Uterus (tissue), 3 donors: ENCODE measurements at regions not wholly inside any gene's neighbourhood (a gene's known extent, or its start where the extent isn't known, plus 50 kb on each side); places are given as distances from the start of the nearest gene placed in this dataset.
"Not testable (repeated sequence)": the region's sequence is repeated elsewhere in the genome, so short reads cannot be mapped to it uniquely, and the experiment has no call there.

ENCODE experiments used
- DNase-seq, 2 donors: peaks; one replicate each; pipeline ENCODE4 v3.0.0-alpha.2; 2019 to 2020
- H3K27ac ChIP-seq, 2 donors: fragments of 200-600 bp; sonication (generic); 1 replicate in 1 of 2; 2 replicates in 1 of 2; pipeline ENCODE4 v1.5.1; 2016 to 2018
- H3K27me3 ChIP-seq, 2 donors: fragments of 200-600 bp; sonication (generic); one replicate each; pipeline ENCODE4 v1.5.1; 2018 to 2019; ENCODE audit warnings: control low read depth in 1 of 2
- H3K36me3 ChIP-seq, 2 donors: fragments of 200-600 bp; sonication (generic); one replicate each; pipeline ENCODE4 v1.5.1; 2019; ENCODE audit warnings: control low read depth in 1 of 2
- H3K4me1 ChIP-seq, 2 donors: fragments of 200-600 bp; sonication (generic); one replicate each; pipeline ENCODE4 v1.5.1; 2018 to 2019; ENCODE audit warnings: control low read depth in 1 of 2
- H3K4me3 ChIP-seq, 2 donors: fragments of 200-600 bp; sonication (generic); 1 replicate in 1 of 2; 2 replicates in 1 of 2; pipeline ENCODE4 v1.5.1; 2018 to 2019; ENCODE audit warnings: mild to moderate bottlenecking in 1 of 2
- H3K9me3 ChIP-seq, 2 donors: fragments of 200-600 bp; sonication (generic); one replicate each; pipeline ENCODE4 v1.5.1; 2019; ENCODE audit warnings: control low read depth in 1 of 2
- POLR2A ChIP-seq, 2 donors: fragments of 450-650 bp; IDR thresholded peaks; one replicate each; pipeline ENCODE4 v1.6.1; 2016; ENCODE audit warnings: antibody characterized with exemption in 2 of 2, mild to moderate bottlenecking in 1 of 2, moderate library complexity in 1 of 2
- intact Hi-C: fragments of 100-400 bp; cut with DNase I; formaldehyde crosslinking; loops from one replicate; pipeline ENCODE4 v1.15.1; 2023; ENCODE audit warnings: low total_unique reads
- TF ChIP-seq, protein P1 (sequence below), 4 experiments: fragments of 200-600 bp in 2 of 4; fragments of 450-650 bp in 2 of 4; sonication (generic) in 2 of 4; IDR thresholded peaks; one replicate each; pipeline ENCODE4 v1.5.1; 2016 to 2019; ENCODE audit warnings: antibody characterized with exemption in 4 of 4, mild to moderate bottlenecking in 2 of 4, moderate library complexity in 1 of 4
- donor health status: DM: yes; HTN: yes; CAD: no.

DNA sequence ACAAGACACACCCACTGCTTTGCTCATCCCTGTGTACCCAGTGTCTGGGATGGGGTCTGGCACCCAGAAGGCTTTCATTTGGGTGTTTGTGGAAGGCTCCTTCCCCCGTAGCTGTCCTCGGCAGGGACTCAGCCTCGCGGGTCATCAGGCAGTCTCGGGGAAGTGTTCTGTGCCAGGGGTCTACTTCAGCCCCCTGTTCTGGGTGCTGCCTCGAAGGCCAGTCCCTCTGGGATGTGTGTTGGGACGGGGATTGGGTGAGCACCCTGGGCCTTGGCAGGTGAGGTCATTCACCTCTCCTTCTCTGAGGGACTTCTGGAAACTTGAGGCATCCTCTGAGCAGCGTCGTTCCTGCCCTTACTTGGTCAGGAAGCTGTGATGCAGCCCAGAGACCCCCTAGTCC, 65.5 kb downstream of the RPUSD4 start:
- intact Hi-C loops: no loop called here

DNA sequence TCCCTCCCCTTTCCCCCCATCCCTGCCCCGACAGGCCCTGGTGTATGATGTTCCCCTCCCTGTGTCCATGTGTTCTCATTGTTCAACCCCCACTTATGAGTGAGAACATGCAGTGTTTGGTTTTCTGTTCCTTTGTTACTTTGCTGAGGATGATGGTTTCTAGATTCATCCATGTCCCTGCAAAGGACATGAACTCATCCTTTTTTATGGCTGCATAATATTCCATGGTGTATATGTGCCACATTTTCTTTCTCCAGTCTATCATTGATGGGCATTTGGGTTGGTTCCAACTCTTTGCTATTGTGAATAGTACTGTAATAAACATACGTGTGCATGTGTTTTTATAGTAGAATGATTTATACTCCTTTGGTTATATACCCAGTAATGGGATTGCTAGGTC, 68.0 kb downstream of the RPUSD4 start:
- intact Hi-C loops, H3K4me3 ChIP-seq, H3K27ac ChIP-seq, DNase-seq, H3K27me3 ChIP-seq, H3K9me3 ChIP-seq, H3K36me3 ChIP-seq: not testable (repeated sequence)
- H3K4me1 ChIP-seq: peaks cover 4 to 15% of the 10 kb centered on the region in 2 donors

More for the DNA sequence above, 65.5 kb downstream of the RPUSD4 start:
- no peak for DNase-seq
- H3K27ac ChIP-seq: no peak overlapping the region
- no peaks in the 10 kb centered on the region for H3K27me3 ChIP-seq
- TF ChIP-seq, protein P1, sequence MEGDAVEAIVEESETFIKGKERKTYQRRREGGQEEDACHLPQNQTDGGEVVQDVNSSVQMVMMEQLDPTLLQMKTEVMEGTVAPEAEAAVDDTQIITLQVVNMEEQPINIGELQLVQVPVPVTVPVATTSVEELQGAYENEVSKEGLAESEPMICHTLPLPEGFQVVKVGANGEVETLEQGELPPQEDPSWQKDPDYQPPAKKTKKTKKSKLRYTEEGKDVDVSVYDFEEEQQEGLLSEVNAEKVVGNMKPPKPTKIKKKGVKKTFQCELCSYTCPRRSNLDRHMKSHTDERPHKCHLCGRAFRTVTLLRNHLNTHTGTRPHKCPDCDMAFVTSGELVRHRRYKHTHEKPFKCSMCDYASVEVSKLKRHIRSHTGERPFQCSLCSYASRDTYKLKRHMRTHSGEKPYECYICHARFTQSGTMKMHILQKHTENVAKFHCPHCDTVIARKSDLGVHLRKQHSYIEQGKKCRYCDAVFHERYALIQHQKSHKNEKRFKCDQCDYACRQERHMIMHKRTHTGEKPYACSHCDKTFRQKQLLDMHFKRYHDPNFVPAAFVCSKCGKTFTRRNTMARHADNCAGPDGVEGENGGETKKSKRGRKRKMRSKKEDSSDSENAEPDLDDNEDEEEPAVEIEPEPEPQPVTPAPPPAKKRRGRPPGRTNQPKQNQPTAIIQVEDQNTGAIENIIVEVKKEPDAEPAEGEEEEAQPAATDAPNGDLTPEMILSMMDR (IDR thresholded peaks at IDR 0.05): no peak
- no peak for TF ChIP-seq POLR2A (IDR thresholded peaks at IDR 0.05)
- peaks cover 4 to 8% of the 10 kb centered on the region in 2 donors for H3K4me1 ChIP-seq
- no peaks in the 10 kb centered on the region for H3K9me3 ChIP-seq
- no peak overlapping the region for H3K4me3 ChIP-seq
- no peaks in the 10 kb centered on the region for H3K36me3 ChIP-seq

DNA sequence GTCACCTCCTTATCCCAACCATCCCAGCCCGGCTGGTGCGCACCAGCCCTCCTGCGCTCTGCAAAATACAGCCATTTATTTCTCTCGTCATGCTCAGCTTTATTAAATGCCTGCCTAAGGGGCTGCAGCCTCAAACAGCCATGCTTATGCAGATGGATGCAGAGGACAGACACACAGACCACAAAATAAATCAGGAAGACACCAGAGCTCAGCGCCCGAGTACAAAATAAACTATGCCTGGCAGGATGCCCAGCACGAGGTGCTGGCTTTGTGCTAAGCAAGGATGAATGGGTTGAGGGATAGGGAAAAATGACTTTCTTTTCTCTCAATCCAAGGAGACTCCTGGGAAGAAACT, 70.5 kb downstream of the RPUSD4 start:
- H3K27ac ChIP-seq: peak overlapping the region; percentile 73 to 89
- H3K36me3 ChIP-seq: no peaks in the 10 kb centered on the region
- peaks cover 16 to 32% of the 10 kb centered on the region in 2 donors for H3K4me1 ChIP-seq
- no peaks in the 10 kb centered on the region for H3K27me3 ChIP-seq
- intact Hi-C loops: no loop called here
- H3K9me3 ChIP-seq: no peaks in the 10 kb centered on the region
- DNase-seq: peak; percentile 75 to 86
- no peak for TF ChIP-seq POLR2A (IDR thresholded peaks at IDR 0.05)
- TF ChIP-seq, protein P1 (IDR thresholded peaks at IDR 0.05): no peak
- no peak overlapping the region for H3K4me3 ChIP-seq

DNA sequence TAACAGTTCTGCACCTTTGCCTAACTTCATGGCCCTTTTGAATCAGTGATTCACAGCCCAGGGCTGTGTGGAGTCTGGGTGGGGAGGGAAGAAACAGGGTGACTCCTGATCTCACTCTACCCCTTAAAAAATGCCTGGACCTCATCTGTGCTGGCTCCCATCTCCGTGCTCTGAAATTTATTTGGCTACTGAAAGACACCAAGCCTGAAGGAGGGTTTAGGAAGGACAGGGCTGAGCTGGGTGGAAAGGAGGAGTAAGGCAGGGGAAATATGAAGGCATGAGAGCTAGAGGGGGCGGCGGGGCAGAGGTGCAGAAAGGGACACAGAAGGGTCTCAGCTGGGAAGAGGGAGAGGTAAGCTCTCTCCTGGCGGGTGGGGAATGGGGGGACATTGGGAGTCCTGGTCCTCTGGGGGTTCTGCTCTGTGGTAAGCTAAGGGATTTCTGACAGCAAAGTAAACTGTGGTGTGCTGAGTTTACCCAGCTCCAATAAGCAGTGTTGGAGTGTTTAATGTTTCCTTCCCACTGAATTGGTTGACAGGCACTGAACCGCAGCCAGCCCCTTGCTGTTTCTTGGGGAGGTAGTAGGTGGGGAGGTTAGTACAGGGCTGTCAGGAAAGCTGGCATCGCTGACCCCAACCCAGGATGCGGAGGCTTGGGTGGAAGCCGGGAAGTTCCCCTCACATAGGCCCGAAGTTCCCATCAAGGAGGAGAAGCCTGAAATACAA, 71.1 kb downstream of the RPUSD4 start:
- TF ChIP-seq POLR2A (IDR thresholded peaks at IDR 0.05): no peak
- TF ChIP-seq, protein P1 (IDR thresholded peaks at IDR 0.05): no peak
- intact Hi-C loops: no loop called here
- no peaks in the 10 kb centered on the region for H3K36me3 ChIP-seq
- H3K4me3 ChIP-seq: no peak overlapping the region
- H3K4me1 ChIP-seq: peaks cover 20 to 33% of the 10 kb centered on the region in 2 donors
- peak in 1 of 2 donors; percentile 56 for DNase-seq
- peak overlapping the region; percentile 73 to 89 for H3K27ac ChIP-seq
- H3K9me3 ChIP-seq: no peaks in the 10 kb centered on the region
- no peaks in the 10 kb centered on the region for H3K27me3 ChIP-seq

DNA sequence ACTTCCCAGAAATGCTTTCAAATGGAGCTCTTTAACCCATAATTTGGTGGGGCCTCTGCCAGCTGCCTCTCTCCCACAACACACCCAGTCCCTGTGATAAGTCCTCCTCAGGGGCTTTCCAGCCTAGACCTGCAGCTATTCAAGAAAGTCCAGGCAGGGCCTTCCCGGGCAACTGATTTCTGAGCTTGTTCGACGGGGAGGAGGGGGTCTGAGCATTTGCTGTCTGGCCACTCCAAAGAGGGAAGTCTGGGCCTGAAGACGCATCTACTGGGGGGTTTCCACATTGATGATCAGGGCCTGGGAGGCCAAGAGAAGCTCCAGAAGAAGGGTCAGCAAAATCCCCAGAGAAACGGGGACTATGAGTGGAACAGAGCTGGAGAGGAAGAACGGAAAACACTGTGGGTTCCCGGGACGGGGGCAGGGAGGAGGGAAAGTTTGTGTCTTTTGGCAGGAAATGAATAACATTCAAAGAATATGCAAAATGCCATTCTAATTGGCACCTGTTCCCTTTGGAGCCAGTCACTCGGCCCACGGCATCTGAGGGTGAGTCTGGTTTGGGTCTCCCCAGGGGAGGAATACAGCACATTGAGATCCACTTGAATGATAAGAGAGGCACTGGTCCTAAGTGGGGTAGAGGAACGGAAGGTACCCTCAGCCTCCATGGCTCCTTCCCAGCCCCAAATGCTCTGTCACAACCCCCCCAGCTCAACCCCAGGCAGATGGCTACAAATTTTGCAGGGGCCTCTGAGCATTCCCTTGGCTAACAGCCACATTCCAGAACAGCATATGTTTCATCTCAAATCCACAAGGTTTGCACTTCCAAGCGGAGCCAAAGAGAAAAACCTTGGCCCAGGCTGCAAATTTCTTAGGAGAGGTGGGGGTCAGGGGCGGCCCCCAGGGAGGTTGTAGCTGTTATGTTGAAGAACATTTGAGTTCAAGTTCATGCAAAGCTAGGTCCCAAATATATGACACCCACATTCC, 72.0 kb downstream of the RPUSD4 start:
- Histone ChIP-seq H3K4me1 (peaks cover 23 to 36% of the 10 kb centered on the region in 2 donors), H3K36me3 (no peaks in the 10 kb centered on the region), H3K4me3 (no peak overlapping the region), H3K9me3 (no peaks in the 10 kb centered on the region), H3K27me3 (no peaks in the 10 kb centered on the region), H3K27ac (peak overlapping the region; percentile 85 to 89)
- TF ChIP-seq, protein P1 (IDR thresholded peaks at IDR 0.05): no peak
- TF ChIP-seq POLR2A (IDR thresholded peaks at IDR 0.05): no peak
- peak; percentile 67 to 79 for DNase-seq
- intact Hi-C loops: no loop called here
